T-cell (primary cell): ENCODE measurements at regions not wholly inside any gene's neighbourhood (a gene's known extent, or its start where the extent isn't known, plus 50 kb on each side); places are given as distances from the start of the nearest gene placed in this dataset.
"Not testable (repeated sequence)": the region's sequence is repeated elsewhere in the genome, so short reads cannot be mapped to it uniquely, and the experiment has no call there.

Experiments used
- ATAC-seq, 4 experiments: fragments of 200-7000 bp in 3 of 4; fragments of 150-1000 bp in 1 of 4; cut with Tn5 transposase; replicated peaks in 1 of 4; 1 replicate in 3 of 4; 2 replicates in 1 of 4; pipeline ENCODE4 v1.10.0; 2021; ENCODE audit warnings: moderate library complexity in 3 of 4, mild to moderate bottlenecking in 2 of 4, moderate number of reproducible peaks in 1 of 4
- CTCF ChIA-PET, 2 donors: fragments of 300-600 bp; sonication (Branson Sonifier 250); formaldehyde crosslinking; loops; one replicate each; lab custom pipeline; 2022; ENCODE audit warnings: antibody characterized with exemption in 2 of 2; lab: Charles Lee
- POLR2A ChIA-PET, 2 donors: fragments of 300-600 bp; sonication (Branson Sonifier 250); formaldehyde crosslinking; loops; one replicate each; lab custom pipeline; 2022; ENCODE audit warnings: antibody characterized with exemption in 2 of 2; lab: Charles Lee
- DNase-seq, 35 experiments: peaks; one replicate each; pipeline versions ENCODE4 v3.0.0 to v3.0.0-alpha.2; 2013 to 2023
- H3K27ac ChIP-seq: one replicate; pipeline ENCODE4 v1.5.1; 2013; ENCODE audit warnings: low read length
- H3K27me3 ChIP-seq, 2 experiments: replicated peaks in 1 of 2; 1 replicate in 1 of 2; 2 replicates in 1 of 2; pipeline versions ENCODE4 v1.6.1 to v1.7.0; 2013; ENCODE audit warnings: low read length in 1 of 2, mixed read lengths in 1 of 2; ENCODE audit not compliant: control insufficient read depth in 2 of 2, insufficient read depth in 2 of 2; ENCODE audit errors: extremely low read depth in 1 of 2
- H3K36me3 ChIP-seq, 2 donors: 1 replicate in 1 of 2; 2 replicates in 1 of 2; pipeline versions ENCODE4 v1.6.1 to v1.7.0; 2013; ENCODE audit warnings: low read length in 1 of 2; ENCODE audit not compliant: control insufficient read depth in 2 of 2, insufficient read depth in 1 of 2; ENCODE audit errors: extremely low read depth in 1 of 2
- H3K4me1 ChIP-seq, 2 experiments: 1 replicate in 1 of 2; 2 replicates in 1 of 2; pipeline versions ENCODE4 v1.6.1 to v1.7.0; 2013; ENCODE audit warnings: low read length in 2 of 2, mixed read lengths in 1 of 2; ENCODE audit not compliant: insufficient read depth in 2 of 2, control insufficient read depth in 1 of 2; ENCODE audit errors: extremely low read depth in 1 of 2
- H3K4me3 ChIP-seq, 2 donors: 1 replicate in 1 of 2; 2 replicates in 1 of 2; pipeline versions ENCODE4 v1.5.1 to v1.7.0; 2013; ENCODE audit warnings: mild to moderate bottlenecking in 2 of 2, low read length in 1 of 2, moderate library complexity in 1 of 2; ENCODE audit not compliant: control insufficient read depth in 1 of 2; ENCODE audit errors: extremely low read depth in 1 of 2
- H3K9me3 ChIP-seq: 2 replicates; pipeline ENCODE4 v1.7.0; 2013
- H3K27ac Mint-ChIP-seq, 2 donors: one replicate each; pipeline ENCODE4 v1.8.0; 2020 to 2021; ENCODE audit warnings: mild to moderate bottlenecking in 2 of 2, mixed read lengths in 2 of 2
- H3K27me3 Mint-ChIP-seq, 2 donors: one replicate each; pipeline ENCODE4 v1.8.0; 2021 to 2022; ENCODE audit warnings: mixed read lengths in 2 of 2
- H3K36me3 Mint-ChIP-seq: one replicate; pipeline ENCODE4 v1.8.0; 2021; ENCODE audit warnings: mixed read lengths
- H3K4me1 Mint-ChIP-seq, 3 donors: one replicate each; pipeline ENCODE4 v1.8.0; 2020 to 2022; ENCODE audit warnings: mixed read lengths in 3 of 3, mild to moderate bottlenecking in 1 of 3
- H3K4me3 Mint-ChIP-seq, 3 donors: one replicate each; pipeline ENCODE4 v1.8.0; 2020 to 2022; ENCODE audit warnings: mild to moderate bottlenecking in 3 of 3, mixed read lengths in 3 of 3, moderate library complexity in 3 of 3
- H3K9me3 Mint-ChIP-seq, 3 donors: one replicate each; pipeline ENCODE4 v1.8.0; 2020 to 2022; ENCODE audit warnings: mixed read lengths in 3 of 3
- WGBS: methylation state at CpG from one replicate; pipeline ENCODE4 v1.1.5; 2013; ENCODE audit warnings: missing lambda C conversion rate; ENCODE audit not compliant: insufficient coverage; 5-methylcytosine and 5-hydroxymethylcytosine counted together

DNA sequence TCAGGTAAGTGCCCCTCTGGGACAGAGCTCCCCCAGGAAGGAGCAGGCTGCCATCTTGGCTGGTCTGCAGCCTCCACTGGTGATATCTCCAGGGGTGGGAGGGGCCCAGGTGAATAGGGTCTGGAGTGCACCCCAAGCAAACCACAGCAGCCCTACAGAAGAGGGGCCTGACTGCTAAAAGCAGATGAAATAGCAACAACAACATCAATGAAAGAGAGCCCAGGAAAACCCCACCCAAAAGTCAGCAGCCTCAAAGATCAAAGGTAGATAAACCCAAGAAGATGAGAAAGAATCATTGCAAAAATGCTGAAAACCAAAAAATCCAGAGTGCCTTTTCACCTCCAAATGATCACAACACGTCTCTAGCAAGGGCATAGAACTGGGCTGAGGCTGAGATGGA is 92.5 kb upstream of the PAGE3 start:
- Mint-ChIP-seq H3K4me3 (peak overlapping the region in 1 of 3 donors; percentile 47), H3K4me1 (peaks cover 9 to 21% (median 16%) of the 10 kb centered on the region in 3 donors), H3K27me3 (peaks cover 1 to 25% of the 10 kb centered on the region in 2 donors), H3K9me3 (peaks cover 0 to 11% (median 4%) of the 10 kb centered on the region in 3 donors), H3K36me3 (peaks cover 9% of the 10 kb centered on the region), H3K27ac (peak overlapping the region; percentile 72 to 74)
- Histone ChIP-seq H3K4me1 (peaks cover 0 to 12% of the 10 kb centered on the region in 2 experiments), H3K9me3 (no peaks in the 10 kb centered on the region), H3K27ac (no peak overlapping the region), H3K4me3 (no peak overlapping the region), H3K27me3 (peaks cover 0 to under 1% of the 10 kb centered on the region in 2 experiments), H3K36me3 (no peaks in the 10 kb centered on the region)
- WGBS = no CpG with 5 or more reads among the region's 1 CpG
- ChIA-PET POLR2A (no interaction called here), CTCF (no interaction called here)
- DNase-seq (peak in 14 of 35 experiments; percentile 1 to 32 (median 11)), ATAC-seq (peak; percentile 40 to 83 (median 72))

DNA sequence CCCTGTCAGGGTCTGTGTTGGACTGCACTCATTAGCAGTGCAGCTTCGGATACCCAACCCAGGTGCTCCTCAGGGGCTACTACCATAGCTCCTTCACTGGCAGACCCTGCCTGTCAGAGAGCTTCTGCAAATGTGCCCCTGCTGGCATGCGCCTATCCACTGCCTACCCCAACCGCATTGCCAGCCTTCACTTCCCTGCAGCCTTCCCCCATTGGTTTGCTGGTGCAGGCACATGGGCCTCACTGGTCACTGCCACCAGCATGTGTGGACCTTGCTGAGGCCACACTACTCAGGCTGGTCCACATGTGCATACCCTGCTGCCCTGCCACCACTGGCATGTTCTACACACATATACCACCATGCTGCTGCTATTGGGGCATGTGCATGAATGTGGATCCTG is 72.5 kb upstream of the MAGEH1 start:
- Mint-ChIP-seq H3K9me3 (peaks cover 0 to 6% (median 0%) of the 10 kb centered on the region in 3 donors), H3K4me3 (no peak overlapping the region), H3K36me3 (no peaks in the 10 kb centered on the region), H3K27me3 (peaks cover 0 to 18% of the 10 kb centered on the region in 2 donors), H3K27ac (no peak overlapping the region), H3K4me1 (no peaks in the 10 kb centered on the region)
- ATAC-seq (no peak), DNase-seq (no peak)
- peaks cover 0 to 6% of the 10 kb centered on the region in 2 experiments for H3K27me3 ChIP-seq
- no peaks in the 10 kb centered on the region for H3K36me3 ChIP-seq
- H3K9me3 ChIP-seq = no peaks in the 10 kb centered on the region
- CTCF ChIA-PET = no interaction called here
- no peak overlapping the region for H3K4me3 ChIP-seq
- POLR2A ChIA-PET = no interaction called here
- H3K4me1 ChIP-seq = no peaks in the 10 kb centered on the region
- no peak overlapping the region for H3K27ac ChIP-seq
- WGBS = 82% methylated on average over 2 of the region's 3 CpGs

- H3K4me3 ChIP-seq = no peak overlapping the region
Observed at GRCh38 chrX:55389376-55389775, 62.6 kb upstream of the MAGEH1 start.

GRCh38 chrX:55396836-55397235 is 55.1 kb upstream of the MAGEH1 start:
- Mint-ChIP-seq H3K27ac (peak overlapping the region; percentile 81 to 86), H3K4me3 (peak overlapping the region in 2 of 3 donors; percentile 43 to 49), H3K4me1 (peaks cover 21 to 33% (median 23%) of the 10 kb centered on the region in 3 donors)
- POLR2A ChIA-PET, H3K9me3 ChIP-seq, CTCF ChIA-PET, H3K36me3 ChIP-seq, H3K4me3 ChIP-seq, H3K4me1 ChIP-seq, H3K36me3 Mint-ChIP-seq, H3K27ac ChIP-seq, H3K9me3 Mint-ChIP-seq, H3K27me3 ChIP-seq, H3K27me3 Mint-ChIP-seq, ATAC-seq: not testable (repeated sequence)
- peak in 30 of 35 experiments; percentile 1 to 66 (median 28) for DNase-seq
- WGBS = 17% methylated on average over 1 of the region's 4 CpGs

More at GRCh38 chrX:55389376-55389775, 62.6 kb upstream of the MAGEH1 start:
- ChIA-PET CTCF (no interaction called here), POLR2A (no interaction called here)
- 82% methylated on average over 2 of the region's 3 CpGs for WGBS
- Histone ChIP-seq H3K27me3 (no peaks in the 10 kb centered on the region), H3K27ac (no peak overlapping the region), H3K9me3 (no peaks in the 10 kb centered on the region), H3K4me1 (no peaks in the 10 kb centered on the region), H3K36me3 (no peaks in the 10 kb centered on the region)
- H3K4me1 Mint-ChIP-seq = no peaks in the 10 kb centered on the region
- H3K9me3 Mint-ChIP-seq = peaks cover 4 to 8% (median 5%) of the 10 kb centered on the region in 3 donors
- DNase-seq = no peak
- H3K4me3 Mint-ChIP-seq = no peak overlapping the region
- no peak overlapping the region for H3K27ac Mint-ChIP-seq
- no peak for ATAC-seq
- no peaks in the 10 kb centered on the region for H3K36me3 Mint-ChIP-seq
- H3K27me3 Mint-ChIP-seq = peaks cover 3 to 15% of the 10 kb centered on the region in 2 donors
